Hepatocyte (in vitro differentiated cells): ENCODE measurements at regions not wholly inside any gene's neighbourhood (a gene's known extent, or its start where the extent isn't known, plus 50 kb on each side); places are given as distances from the start of the nearest gene placed in this dataset.

ENCODE experiments used
- EZH2 ChIP-seq: fragments of 200-600 bp; sonication (generic); IDR thresholded peaks from 2 replicates; pipeline ENCODE4 v1.6.1; 2016; ENCODE audit warnings: antibody characterized with exemption, mild to moderate bottlenecking, borderline replicate concordance
- TF ChIP-seq, protein P1 (sequence below): fragments of 200-600 bp; sonication (generic); IDR thresholded peaks from 2 replicates; pipeline ENCODE4 v1.5.1; 2016; ENCODE audit warnings: antibody characterized with exemption, mild to moderate bottlenecking; ENCODE audit not compliant: poor library complexity

GRCh38 chr14:38125481-38126037, 82.1 kb upstream of the SSTR1 start:
- TF ChIP-seq, protein P1, sequence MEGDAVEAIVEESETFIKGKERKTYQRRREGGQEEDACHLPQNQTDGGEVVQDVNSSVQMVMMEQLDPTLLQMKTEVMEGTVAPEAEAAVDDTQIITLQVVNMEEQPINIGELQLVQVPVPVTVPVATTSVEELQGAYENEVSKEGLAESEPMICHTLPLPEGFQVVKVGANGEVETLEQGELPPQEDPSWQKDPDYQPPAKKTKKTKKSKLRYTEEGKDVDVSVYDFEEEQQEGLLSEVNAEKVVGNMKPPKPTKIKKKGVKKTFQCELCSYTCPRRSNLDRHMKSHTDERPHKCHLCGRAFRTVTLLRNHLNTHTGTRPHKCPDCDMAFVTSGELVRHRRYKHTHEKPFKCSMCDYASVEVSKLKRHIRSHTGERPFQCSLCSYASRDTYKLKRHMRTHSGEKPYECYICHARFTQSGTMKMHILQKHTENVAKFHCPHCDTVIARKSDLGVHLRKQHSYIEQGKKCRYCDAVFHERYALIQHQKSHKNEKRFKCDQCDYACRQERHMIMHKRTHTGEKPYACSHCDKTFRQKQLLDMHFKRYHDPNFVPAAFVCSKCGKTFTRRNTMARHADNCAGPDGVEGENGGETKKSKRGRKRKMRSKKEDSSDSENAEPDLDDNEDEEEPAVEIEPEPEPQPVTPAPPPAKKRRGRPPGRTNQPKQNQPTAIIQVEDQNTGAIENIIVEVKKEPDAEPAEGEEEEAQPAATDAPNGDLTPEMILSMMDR = no peak
- no peak for TF ChIP-seq EZH2
